ENCODE measurements at regions not wholly inside any gene's neighbourhood (a gene's known extent, or its start where the extent isn't known, plus 50 kb on each side); places are given as distances from the start of the nearest gene placed in this dataset.

- intact Hi-C loops (cut with DNase I), result no loop called here
- H3K27me3 ChIP-seq (ENCODE audit: control insufficient read depth in 1 of 2, insufficient read depth in 2 of 2, low read length in 1 of 2), result no peaks in the 10 kb centered on the region
- DNase-seq (no peak), ATAC-seq (ENCODE audit: low FRiP score) (no peak)
- 50% methylated on average over 1 of the region's 1 CpG for WGBS, 2 donors
- no peaks in the 10 kb centered on the region for H3K4me1 ChIP-seq (ENCODE audit: control insufficient read depth in 1 of 2, insufficient read depth in 2 of 2, low read length in 2 of 2)
- H3K36me3 ChIP-seq (ENCODE audit: control insufficient read depth in 1 of 2, insufficient read depth in 2 of 2, low read length in 1 of 2), result no peaks in the 10 kb centered on the region
- no peak overlapping the region for H3K4me3 ChIP-seq (ENCODE audit: low read length in 2 of 2)
- H3K9me3 ChIP-seq (ENCODE audit: control insufficient read depth, low read length), result peaks cover 1% of the 10 kb centered on the region
- H3K27ac ChIP-seq (ENCODE audit: low read depth in 1 of 2, low read length in 2 of 2), result no peak overlapping the region
These were observed 2038.0 kb downstream of the TP53TG3F start for GRCh38 chr16:35497399-35497798.

GRCh38 chr16:35506018-35506897 is 2046.8 kb downstream of the TP53TG3F start:
- ATAC-seq (ENCODE audit: low FRiP score) (no peak), DNase-seq (no peak)
- Histone ChIP-seq H3K4me1 (ENCODE audit: control insufficient read depth in 1 of 2, insufficient read depth in 2 of 2, low read length in 2 of 2) (no peaks in the 10 kb centered on the region), H3K4me3 (ENCODE audit: low read length in 2 of 2) (no peak overlapping the region), H3K27me3 (ENCODE audit: control insufficient read depth in 1 of 2, insufficient read depth in 2 of 2, low read length in 1 of 2) (no peaks in the 10 kb centered on the region), H3K36me3 (ENCODE audit: control insufficient read depth in 1 of 2, insufficient read depth in 2 of 2, low read length in 1 of 2) (no peaks in the 10 kb centered on the region), H3K27ac (ENCODE audit: low read depth in 1 of 2, low read length in 2 of 2) (no peak overlapping the region), H3K9me3 (ENCODE audit: control insufficient read depth, low read length) (peaks cover 3% of the 10 kb centered on the region)
- intact Hi-C loops (cut with DNase I), result no loop called here
- 44 to 47% methylated on average over 49 to 51 of the region's 51 CpGs for WGBS, 2 donors

GRCh38 chr16:35506898-35507194 is 2047.4 kb downstream of the TP53TG3F start:
- Histone ChIP-seq H3K27ac (ENCODE audit: low read depth in 1 of 2, low read length in 2 of 2) (no peak overlapping the region), H3K4me3 (ENCODE audit: low read length in 2 of 2) (no peak overlapping the region), H3K36me3 (ENCODE audit: control insufficient read depth in 1 of 2, insufficient read depth in 2 of 2, low read length in 1 of 2) (no peaks in the 10 kb centered on the region), H3K27me3 (ENCODE audit: control insufficient read depth in 1 of 2, insufficient read depth in 2 of 2, low read length in 1 of 2) (no peaks in the 10 kb centered on the region), H3K9me3 (ENCODE audit: control insufficient read depth, low read length) (peaks cover 3% of the 10 kb centered on the region), H3K4me1 (ENCODE audit: control insufficient read depth in 1 of 2, insufficient read depth in 2 of 2, low read length in 2 of 2) (no peaks in the 10 kb centered on the region)
- intact Hi-C loops (cut with DNase I), result no loop called here
- WGBS, 2 donors, result 47 to 53% methylated on average over 16 of the region's 16 CpGs
- ATAC-seq (ENCODE audit: low FRiP score), result no peak
- DNase-seq, result no peak

- no peak for ATAC-seq (ENCODE audit: low FRiP score)
- intact Hi-C loops (cut with DNase I), result no loop called here
- no peak for DNase-seq
- Histone ChIP-seq H3K27me3 (ENCODE audit: control insufficient read depth in 1 of 2, insufficient read depth in 2 of 2, low read length in 1 of 2) (no peaks in the 10 kb centered on the region), H3K36me3 (ENCODE audit: control insufficient read depth in 1 of 2, insufficient read depth in 2 of 2, low read length in 1 of 2) (no peaks in the 10 kb centered on the region), H3K27ac (ENCODE audit: low read depth in 1 of 2, low read length in 2 of 2) (no peak overlapping the region), H3K9me3 (ENCODE audit: control insufficient read depth, low read length) (peaks cover 3% of the 10 kb centered on the region), H3K4me3 (ENCODE audit: low read length in 2 of 2) (no peak overlapping the region), H3K4me1 (ENCODE audit: control insufficient read depth in 1 of 2, insufficient read depth in 2 of 2, low read length in 2 of 2) (no peaks in the 10 kb centered on the region)
- 36 to 39% methylated on average over 1 of the region's 1 CpG for WGBS, 2 donors
These were observed 2051.3 kb downstream of the TP53TG3F start for GRCh38 chr16:35510701-35511100.

- no peak overlapping the region for H3K4me3 ChIP-seq (ENCODE audit: low read length in 2 of 2)
- H3K27ac ChIP-seq (ENCODE audit: low read depth in 1 of 2, low read length in 2 of 2), result no peak overlapping the region
- H3K4me1 ChIP-seq (ENCODE audit: control insufficient read depth in 1 of 2, insufficient read depth in 2 of 2, low read length in 2 of 2), result no peaks in the 10 kb centered on the region
- peaks cover 2% of the 10 kb centered on the region for H3K9me3 ChIP-seq (ENCODE audit: control insufficient read depth, low read length)
- intact Hi-C loops (cut with DNase I), result no loop called here
- DNase-seq (no peak), ATAC-seq (ENCODE audit: low FRiP score) (no peak)
- no peaks in the 10 kb centered on the region for H3K36me3 ChIP-seq (ENCODE audit: control insufficient read depth in 1 of 2, insufficient read depth in 2 of 2, low read length in 1 of 2)
- no peaks in the 10 kb centered on the region for H3K27me3 ChIP-seq (ENCODE audit: control insufficient read depth in 1 of 2, insufficient read depth in 2 of 2, low read length in 1 of 2)
These were observed 2057.1 kb downstream of the TP53TG3F start for GRCh38 chr16:35516551-35516950.

- Histone ChIP-seq H3K27me3 (ENCODE audit: control insufficient read depth in 1 of 2, insufficient read depth in 2 of 2, low read length in 1 of 2) (no peaks in the 10 kb centered on the region), H3K4me1 (ENCODE audit: control insufficient read depth in 1 of 2, insufficient read depth in 2 of 2, low read length in 2 of 2) (no peaks in the 10 kb centered on the region), H3K27ac (ENCODE audit: low read depth in 1 of 2, low read length in 2 of 2) (no peak overlapping the region), H3K4me3 (ENCODE audit: low read length in 2 of 2) (no peak overlapping the region), H3K9me3 (ENCODE audit: control insufficient read depth, low read length) (peaks cover 2% of the 10 kb centered on the region), H3K36me3 (ENCODE audit: control insufficient read depth in 1 of 2, insufficient read depth in 2 of 2, low read length in 1 of 2) (no peaks in the 10 kb centered on the region)
- intact Hi-C loops (cut with DNase I), result no loop called here
- WGBS, 2 donors, result 62 to 69% methylated on average over 8 of the region's 8 CpGs
- DNase-seq, result no peak
- ATAC-seq (ENCODE audit: low FRiP score), result no peak
These were observed 2057.6 kb downstream of the TP53TG3F start for GRCh38 chr16:35516971-35517370.

- Histone ChIP-seq H3K9me3 (ENCODE audit: control insufficient read depth, low read length) (no peaks in the 10 kb centered on the region), H3K36me3 (ENCODE audit: control insufficient read depth in 1 of 2, insufficient read depth in 2 of 2, low read length in 1 of 2) (no peaks in the 10 kb centered on the region), H3K4me3 (ENCODE audit: low read length in 2 of 2) (no peak overlapping the region), H3K27ac (ENCODE audit: low read depth in 1 of 2, low read length in 2 of 2) (no peak overlapping the region), H3K4me1 (ENCODE audit: control insufficient read depth in 1 of 2, insufficient read depth in 2 of 2, low read length in 2 of 2) (no peaks in the 10 kb centered on the region), H3K27me3 (ENCODE audit: control insufficient read depth in 1 of 2, insufficient read depth in 2 of 2, low read length in 1 of 2) (no peaks in the 10 kb centered on the region)
- DNase-seq (no peak), ATAC-seq (ENCODE audit: low FRiP score) (no peak)
- intact Hi-C loops (cut with DNase I), result no loop called here
These were observed 2064.6 kb downstream of the TP53TG3F start for GRCh38 chr16:35523991-35524390.

GRCh38 chr16:35525979-35526590 is 2066.7 kb downstream of the TP53TG3F start:
- intact Hi-C loops (cut with DNase I), result no loop called here
- DNase-seq (no peak), ATAC-seq (ENCODE audit: low FRiP score) (no peak)
- no peaks in the 10 kb centered on the region for H3K27me3 ChIP-seq (ENCODE audit: control insufficient read depth in 1 of 2, insufficient read depth in 2 of 2, low read length in 1 of 2)
- no peaks in the 10 kb centered on the region for H3K4me1 ChIP-seq (ENCODE audit: control insufficient read depth in 1 of 2, insufficient read depth in 2 of 2, low read length in 2 of 2)
- H3K9me3 ChIP-seq (ENCODE audit: control insufficient read depth, low read length), result no peaks in the 10 kb centered on the region
- H3K4me3 ChIP-seq (ENCODE audit: low read length in 2 of 2), result no peak overlapping the region
- H3K27ac ChIP-seq (ENCODE audit: low read depth in 1 of 2, low read length in 2 of 2), result no peak overlapping the region
- WGBS, 2 donors, result 74 to 75% methylated on average over 26 of the region's 26 CpGs
- no peaks in the 10 kb centered on the region for H3K36me3 ChIP-seq (ENCODE audit: control insufficient read depth in 1 of 2, insufficient read depth in 2 of 2, low read length in 1 of 2)

GRCh38 chr16:35532576-35532975 is 2073.2 kb downstream of the TP53TG3F start:
- intact Hi-C loops (cut with DNase I), result no loop called here
- 74% methylated on average over 4 of the region's 4 CpGs for WGBS, 2 donors
- DNase-seq, result no peak
- Histone ChIP-seq H3K9me3 (ENCODE audit: control insufficient read depth, low read length) (peaks cover 3% of the 10 kb centered on the region), H3K27me3 (ENCODE audit: control insufficient read depth in 1 of 2, insufficient read depth in 2 of 2, low read length in 1 of 2) (no peaks in the 10 kb centered on the region), H3K36me3 (ENCODE audit: control insufficient read depth in 1 of 2, insufficient read depth in 2 of 2, low read length in 1 of 2) (no peaks in the 10 kb centered on the region), H3K27ac (ENCODE audit: low read depth in 1 of 2, low read length in 2 of 2) (no peak overlapping the region), H3K4me3 (ENCODE audit: low read length in 2 of 2) (no peak overlapping the region), H3K4me1 (ENCODE audit: control insufficient read depth in 1 of 2, insufficient read depth in 2 of 2, low read length in 2 of 2) (no peaks in the 10 kb centered on the region)
- ATAC-seq (ENCODE audit: low FRiP score), result no peak

All from aorta (tissue), 5 donors.